ENCODE measurements at regions not wholly inside any gene's neighbourhood (a gene's known extent, or its start where the extent isn't known, plus 50 kb on each side); places are given as distances from the start of the nearest gene placed in this dataset.

GRCh38 chr2:192377173-192377572 is 182.4 kb upstream of the TMEFF2 start:
- no peak for TF ChIP-seq EZH2 (IDR thresholded peaks at IDR 0.05; ENCODE audit: borderline replicate concordance, insufficient read depth, low read depth, low read length, poor library complexity, severe bottlenecking)
- TF ChIP-seq CTCF (IDR thresholded peaks at IDR 0.05) = no peak

Data from B cell (primary cell).